ENCODE measurements at regions not wholly inside any gene's neighbourhood (a gene's known extent, or its start where the extent isn't known, plus 50 kb on each side); places are given as distances from the start of the nearest gene placed in this dataset.
"Not testable (repeated sequence)": the region's sequence is repeated elsewhere in the genome, so short reads cannot be mapped to it uniquely, and the experiment has no call there.

- H3K4me3 ChIP-seq (ENCODE audit: low read length): no peak overlapping the region
- no peaks in the 10 kb centered on the region for H3K27me3 ChIP-seq (replicated peaks; ENCODE audit: control insufficient read depth, insufficient read depth, low read length)
- DNase-seq (ENCODE audit: low read depth): no peak
- H3K9ac ChIP-seq (ENCODE audit: low read length): no peak overlapping the region
- H3K9me3 ChIP-seq (ENCODE audit: control insufficient read depth, low read length): no peaks in the 10 kb centered on the region
- no peaks in the 10 kb centered on the region for H3K36me3 ChIP-seq (ENCODE audit: control insufficient read depth, insufficient read depth, low read length, severe bottlenecking)
- H3K4me1 ChIP-seq (ENCODE audit: control insufficient read depth, insufficient read depth, low read length): no peaks in the 10 kb centered on the region
These were observed 564.1 kb upstream of the ATXN7L3B start for GRCh38 chr12:73973486-73973885.

GRCh38 chr12:73984552-73984951 lies 553.1 kb upstream of the ATXN7L3B start:
- Histone ChIP-seq H3K4me1 (ENCODE audit: control insufficient read depth, insufficient read depth, low read length) (no peaks in the 10 kb centered on the region), H3K27me3 (replicated peaks; ENCODE audit: control insufficient read depth, insufficient read depth, low read length) (no peaks in the 10 kb centered on the region), H3K9me3 (ENCODE audit: control insufficient read depth, low read length) (no peaks in the 10 kb centered on the region), H3K9ac (ENCODE audit: low read length) (no peak overlapping the region), H3K4me3 (ENCODE audit: low read length) (no peak overlapping the region), H3K36me3 (ENCODE audit: control insufficient read depth, insufficient read depth, low read length, severe bottlenecking) (no peaks in the 10 kb centered on the region)
- no peak for DNase-seq (ENCODE audit: low read depth)

DNA sequence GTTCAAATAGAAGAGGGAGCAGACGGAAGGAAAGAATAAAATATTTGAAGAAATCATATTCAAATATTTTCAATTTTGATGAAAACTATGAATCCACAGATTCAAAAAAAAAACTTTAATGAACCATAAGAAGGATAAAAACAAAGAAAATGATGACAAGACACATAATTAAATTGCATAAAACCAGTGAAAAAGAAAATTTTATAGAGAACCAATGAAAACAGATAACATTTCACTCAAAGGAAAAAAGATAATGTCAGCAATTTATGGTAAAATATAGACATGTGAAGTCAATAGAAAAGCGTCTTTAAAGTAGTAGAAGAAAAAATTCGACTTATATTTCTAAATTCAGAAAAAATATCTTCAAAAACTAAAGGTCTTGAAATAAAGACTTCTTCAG lies 546.5 kb upstream of the ATXN7L3B start:
- H3K4me1 ChIP-seq (ENCODE audit: control insufficient read depth, insufficient read depth, low read length): no peaks in the 10 kb centered on the region
- no peak overlapping the region for H3K9ac ChIP-seq (ENCODE audit: low read length)
- H3K9me3 ChIP-seq (ENCODE audit: control insufficient read depth, low read length): no peaks in the 10 kb centered on the region
- no peaks in the 10 kb centered on the region for H3K27me3 ChIP-seq (replicated peaks; ENCODE audit: control insufficient read depth, insufficient read depth, low read length)
- no peaks in the 10 kb centered on the region for H3K36me3 ChIP-seq (ENCODE audit: control insufficient read depth, insufficient read depth, low read length, severe bottlenecking)
- DNase-seq (ENCODE audit: low read depth): no peak
- no peak overlapping the region for H3K4me3 ChIP-seq (ENCODE audit: low read length)

DNA sequence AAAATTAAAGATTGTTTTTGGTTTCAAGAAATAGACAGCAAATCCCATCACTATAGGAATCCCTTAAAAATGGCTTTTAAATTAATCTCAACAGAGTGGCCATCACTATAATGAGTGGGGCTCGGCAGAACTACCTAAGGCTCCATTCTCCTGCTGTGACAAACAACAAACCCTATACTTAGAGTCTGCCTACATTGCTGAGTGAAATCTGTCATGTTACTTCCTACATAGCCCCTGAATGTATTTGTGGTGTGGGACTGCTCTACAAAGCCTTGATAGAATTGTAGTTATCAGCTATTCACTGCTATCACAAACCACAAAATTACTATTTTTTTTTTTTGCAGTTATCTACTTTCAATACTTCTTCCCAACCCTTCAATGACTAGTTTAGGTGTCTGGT lies 538.7 kb upstream of the ATXN7L3B start:
- no peak overlapping the region for H3K4me3 ChIP-seq (ENCODE audit: low read length)
- H3K9me3 ChIP-seq (ENCODE audit: control insufficient read depth, low read length): no peaks in the 10 kb centered on the region
- H3K36me3 ChIP-seq (ENCODE audit: control insufficient read depth, insufficient read depth, low read length, severe bottlenecking): no peaks in the 10 kb centered on the region
- no peaks in the 10 kb centered on the region for H3K4me1 ChIP-seq (ENCODE audit: control insufficient read depth, insufficient read depth, low read length)
- no peak overlapping the region for H3K9ac ChIP-seq (ENCODE audit: low read length)
- no peak for DNase-seq (ENCODE audit: low read depth)
- H3K27me3 ChIP-seq (replicated peaks; ENCODE audit: control insufficient read depth, insufficient read depth, low read length): no peaks in the 10 kb centered on the region

DNA sequence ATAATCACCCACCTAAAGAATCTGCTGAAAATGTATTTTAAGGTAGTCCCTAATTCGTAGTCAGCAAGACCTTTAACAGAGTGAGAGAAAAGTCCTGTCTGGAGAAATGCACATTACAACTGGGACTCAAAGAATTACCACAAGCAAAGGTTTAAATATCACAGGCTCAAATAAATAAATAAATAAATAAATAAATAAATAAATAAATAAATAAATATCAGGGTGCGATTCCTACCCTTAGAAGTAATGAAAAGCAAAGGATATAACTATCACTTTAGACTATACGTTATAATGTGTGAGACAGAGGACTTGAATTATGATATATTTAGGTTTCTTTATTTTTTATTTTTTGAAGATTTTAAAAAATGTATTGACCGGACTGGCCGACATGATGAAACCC lies 522.5 kb upstream of the ATXN7L3B start:
- no peaks in the 10 kb centered on the region for H3K27me3 ChIP-seq (replicated peaks; ENCODE audit: control insufficient read depth, insufficient read depth, low read length)

GRCh38 chr12:74016324-74016723 lies 521.3 kb upstream of the ATXN7L3B start:
- not testable (repeated sequence) for H3K9me3 ChIP-seq (ENCODE audit: control insufficient read depth, low read length); H3K36me3 ChIP-seq (ENCODE audit: control insufficient read depth, insufficient read depth, low read length, severe bottlenecking); H3K4me1 ChIP-seq (ENCODE audit: control insufficient read depth, insufficient read depth, low read length); H3K9ac ChIP-seq (ENCODE audit: low read length); H3K4me3 ChIP-seq (ENCODE audit: low read length); H3K27me3 ChIP-seq (replicated peaks; ENCODE audit: control insufficient read depth, insufficient read depth, low read length); DNase-seq (ENCODE audit: low read depth)

More for the DNA sequence above, 522.5 kb upstream of the ATXN7L3B start:
- H3K9ac ChIP-seq (ENCODE audit: low read length): no peak overlapping the region
- no peaks in the 10 kb centered on the region for H3K36me3 ChIP-seq (ENCODE audit: control insufficient read depth, insufficient read depth, low read length, severe bottlenecking)
- no peaks in the 10 kb centered on the region for H3K4me1 ChIP-seq (ENCODE audit: control insufficient read depth, insufficient read depth, low read length)
- no peaks in the 10 kb centered on the region for H3K9me3 ChIP-seq (ENCODE audit: control insufficient read depth, low read length)
- no peak for DNase-seq (ENCODE audit: low read depth)
- H3K4me3 ChIP-seq (ENCODE audit: low read length): no peak overlapping the region

DNA sequence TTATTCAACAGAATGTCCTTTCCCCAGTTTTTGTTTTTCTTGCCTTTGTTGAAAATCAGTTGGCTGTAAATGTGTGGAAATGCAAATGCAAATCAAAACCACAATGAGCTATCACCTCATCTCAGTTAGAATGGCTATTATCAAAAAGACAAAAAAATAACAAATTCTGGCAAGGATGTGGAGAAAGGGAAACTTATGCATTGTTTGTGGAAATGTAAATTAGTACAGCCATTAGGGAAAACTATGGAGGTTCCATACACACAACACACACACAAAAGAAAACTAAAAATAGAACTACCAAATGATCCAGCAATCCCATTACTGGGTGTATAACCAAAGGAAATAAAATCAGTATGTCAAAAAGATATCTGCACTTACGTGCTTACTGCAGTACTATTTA lies 518.8 kb upstream of the ATXN7L3B start:
- Histone ChIP-seq H3K9ac (ENCODE audit: low read length) (no peak overlapping the region), H3K4me1 (ENCODE audit: control insufficient read depth, insufficient read depth, low read length) (no peaks in the 10 kb centered on the region), H3K36me3 (ENCODE audit: control insufficient read depth, insufficient read depth, low read length, severe bottlenecking) (no peaks in the 10 kb centered on the region), H3K9me3 (ENCODE audit: control insufficient read depth, low read length) (no peaks in the 10 kb centered on the region), H3K4me3 (ENCODE audit: low read length) (no peak overlapping the region), H3K27me3 (replicated peaks; ENCODE audit: control insufficient read depth, insufficient read depth, low read length) (no peaks in the 10 kb centered on the region)
- DNase-seq (ENCODE audit: low read depth): no peak

- H3K36me3 ChIP-seq (ENCODE audit: control insufficient read depth, insufficient read depth, low read length, severe bottlenecking): no peaks in the 10 kb centered on the region
- peak; percentile 71 for DNase-seq (ENCODE audit: low read depth)
- H3K4me1 ChIP-seq (ENCODE audit: control insufficient read depth, insufficient read depth, low read length): no peaks in the 10 kb centered on the region
- H3K4me3 ChIP-seq (ENCODE audit: low read length): no peak overlapping the region
- H3K9ac ChIP-seq (ENCODE audit: low read length): no peak overlapping the region
- H3K27me3 ChIP-seq (replicated peaks; ENCODE audit: control insufficient read depth, insufficient read depth, low read length): no peaks in the 10 kb centered on the region
- H3K9me3 ChIP-seq (ENCODE audit: control insufficient read depth, low read length): no peaks in the 10 kb centered on the region
These were observed 515.7 kb upstream of the ATXN7L3B start for GRCh38 chr12:74021937-74022336.

GRCh38 chr12:74031045-74031444 lies 506.6 kb upstream of the ATXN7L3B start:
- DNase-seq (ENCODE audit: low read depth): no peak
- Histone ChIP-seq H3K36me3 (ENCODE audit: control insufficient read depth, insufficient read depth, low read length, severe bottlenecking) (no peaks in the 10 kb centered on the region), H3K9me3 (ENCODE audit: control insufficient read depth, low read length) (peaks cover 8% of the 10 kb centered on the region), H3K4me3 (ENCODE audit: low read length) (no peak overlapping the region), H3K4me1 (ENCODE audit: control insufficient read depth, insufficient read depth, low read length) (no peaks in the 10 kb centered on the region), H3K27me3 (replicated peaks; ENCODE audit: control insufficient read depth, insufficient read depth, low read length) (no peaks in the 10 kb centered on the region), H3K9ac (ENCODE audit: low read length) (no peak overlapping the region)

GRCh38 chr12:74033531-74033930 lies 504.1 kb upstream of the ATXN7L3B start:
- H3K9ac ChIP-seq (ENCODE audit: low read length): no peak overlapping the region
- no peaks in the 10 kb centered on the region for H3K27me3 ChIP-seq (replicated peaks; ENCODE audit: control insufficient read depth, insufficient read depth, low read length)
- no peaks in the 10 kb centered on the region for H3K36me3 ChIP-seq (ENCODE audit: control insufficient read depth, insufficient read depth, low read length, severe bottlenecking)
- no peak for DNase-seq (ENCODE audit: low read depth)
- H3K9me3 ChIP-seq (ENCODE audit: control insufficient read depth, low read length): peaks cover 8% of the 10 kb centered on the region
- H3K4me1 ChIP-seq (ENCODE audit: control insufficient read depth, insufficient read depth, low read length): no peaks in the 10 kb centered on the region
- H3K4me3 ChIP-seq (ENCODE audit: low read length): no peak overlapping the region

DNA sequence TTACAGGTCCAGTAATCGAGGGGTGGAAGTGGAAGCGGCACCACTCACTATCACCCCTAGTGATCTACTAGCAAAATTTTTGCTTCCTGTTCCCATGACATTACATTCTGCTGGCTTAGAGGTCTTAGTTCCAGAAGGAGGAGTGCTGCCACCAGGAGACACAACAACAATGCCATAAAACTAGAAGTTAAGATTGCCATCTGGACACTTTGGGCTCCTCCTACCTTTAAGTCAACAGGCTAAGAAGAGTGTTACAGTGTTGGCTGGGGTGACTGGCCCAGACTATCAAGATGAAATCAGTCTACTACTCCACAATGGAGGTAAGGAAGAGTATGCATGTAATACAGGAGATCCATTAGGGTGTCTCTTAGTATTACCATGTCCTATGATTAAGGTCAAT lies 498.5 kb upstream of the ATXN7L3B start:
- H3K36me3 ChIP-seq (ENCODE audit: control insufficient read depth, insufficient read depth, low read length, severe bottlenecking); H3K4me3 ChIP-seq (ENCODE audit: low read length); DNase-seq (ENCODE audit: low read depth); H3K27me3 ChIP-seq (replicated peaks; ENCODE audit: control insufficient read depth, insufficient read depth, low read length); H3K9me3 ChIP-seq (ENCODE audit: control insufficient read depth, low read length); H3K4me1 ChIP-seq (ENCODE audit: control insufficient read depth, insufficient read depth, low read length); H3K9ac ChIP-seq (ENCODE audit: low read length): not testable (repeated sequence)

DNA sequence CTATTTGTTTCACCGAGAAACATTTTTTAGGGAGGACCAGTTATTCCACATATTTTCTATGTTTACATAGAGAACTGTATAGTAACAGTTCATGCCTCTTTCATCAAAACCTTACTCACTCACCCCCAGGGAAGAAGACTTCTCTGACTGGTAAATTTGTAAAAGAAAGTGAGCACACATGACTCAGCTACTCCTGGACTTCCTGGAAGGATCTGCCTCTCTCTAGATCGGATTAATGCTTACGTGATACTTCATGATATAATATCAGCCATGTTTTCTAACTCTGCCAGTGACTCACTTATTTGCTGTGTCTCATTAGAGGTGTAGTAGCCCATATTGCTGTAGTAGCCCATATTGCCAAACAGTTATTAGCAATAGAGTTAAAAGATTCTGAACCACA lies 494.3 kb upstream of the ATXN7L3B start:
- no peak overlapping the region for H3K4me3 ChIP-seq (ENCODE audit: low read length)
- H3K4me1 ChIP-seq (ENCODE audit: control insufficient read depth, insufficient read depth, low read length): no peaks in the 10 kb centered on the region
- H3K9me3 ChIP-seq (ENCODE audit: control insufficient read depth, low read length): no peaks in the 10 kb centered on the region
- H3K27me3 ChIP-seq (replicated peaks; ENCODE audit: control insufficient read depth, insufficient read depth, low read length): no peaks in the 10 kb centered on the region
- H3K9ac ChIP-seq (ENCODE audit: low read length): no peak overlapping the region
- no peaks in the 10 kb centered on the region for H3K36me3 ChIP-seq (ENCODE audit: control insufficient read depth, insufficient read depth, low read length, severe bottlenecking)
- DNase-seq (ENCODE audit: low read depth): peak; percentile 81

All from adipocyte (in vitro differentiated cells).